Activated naive CD4-positive, alpha-beta T cell treated with anti-CD3 and anti-CD28 coated beads for 36 hours (primary cell): ENCODE measurements at regions not wholly inside any gene's neighbourhood (a gene's known extent, or its start where the extent isn't known, plus 50 kb on each side); places are given as distances from the start of the nearest gene placed in this dataset.

Experiments
- CTCF ChIA-PET: fragments of 350-600 bp; sonication (Branson Sonifier 250); formaldehyde crosslinking; loops from one replicate; lab custom pipeline; 2021; ENCODE audit warnings: antibody characterized with exemption; lab: Charles Lee
- DNase-seq: peaks from one replicate; pipeline ENCODE4 v3.0.0-alpha.2; 2020
- H3K27ac Mint-ChIP-seq: one replicate; pipeline ENCODE4 v1.8.0; 2021; ENCODE audit warnings: mild to moderate bottlenecking, mixed read lengths
- H3K27me3 Mint-ChIP-seq: one replicate; pipeline ENCODE4 v1.8.0; 2021; ENCODE audit warnings: low read depth, mixed read lengths
- H3K36me3 Mint-ChIP-seq: one replicate; pipeline ENCODE4 v1.8.0; 2021; ENCODE audit warnings: low read depth, mixed read lengths
- H3K4me1 Mint-ChIP-seq: one replicate; pipeline ENCODE4 v1.8.0; 2021; ENCODE audit warnings: low read depth, mixed read lengths
- H3K4me3 Mint-ChIP-seq: one replicate; pipeline ENCODE4 v1.8.0; 2021; ENCODE audit warnings: mild to moderate bottlenecking, moderate library complexity, mixed read lengths
- H3K9me3 Mint-ChIP-seq: one replicate; pipeline ENCODE4 v1.8.0; 2021; ENCODE audit warnings: mixed read lengths
- intact Hi-C: fragments of 100-400 bp; cut with micrococcal nuclease; formaldehyde crosslinking; loops from one replicate; pipeline ENCODE4 v1.15.1; 2023

DNA sequence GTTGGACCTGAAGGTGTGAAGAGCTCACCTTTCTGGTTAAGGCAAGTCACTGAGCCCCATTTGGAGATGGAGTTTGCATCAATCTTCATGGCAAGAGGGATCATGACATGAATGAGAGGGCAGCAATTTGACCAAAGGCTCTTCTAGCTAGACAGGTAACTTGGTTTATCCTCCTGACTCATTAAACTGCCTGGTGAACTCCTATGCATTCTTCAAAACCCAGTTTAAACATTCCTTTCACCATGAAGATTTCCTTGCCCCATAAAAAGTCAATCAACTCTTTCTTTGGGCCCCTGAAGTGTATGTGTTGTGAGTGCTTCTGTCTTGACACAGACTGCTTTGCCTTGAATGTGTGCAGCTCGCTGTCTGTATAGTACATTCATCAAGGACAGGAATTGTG lies 120.0 kb upstream of the FOXF1 start:
- Mint-ChIP-seq H3K4me1 (no peaks in the 10 kb centered on the region), H3K27ac (no peak overlapping the region), H3K4me3 (no peak overlapping the region), H3K9me3 (no peaks in the 10 kb centered on the region), H3K36me3 (no peaks in the 10 kb centered on the region), H3K27me3 (peaks cover 2% of the 10 kb centered on the region)
- CTCF ChIA-PET = no interaction called here
- intact Hi-C loops = no loop called here
- DNase-seq = no peak

DNA sequence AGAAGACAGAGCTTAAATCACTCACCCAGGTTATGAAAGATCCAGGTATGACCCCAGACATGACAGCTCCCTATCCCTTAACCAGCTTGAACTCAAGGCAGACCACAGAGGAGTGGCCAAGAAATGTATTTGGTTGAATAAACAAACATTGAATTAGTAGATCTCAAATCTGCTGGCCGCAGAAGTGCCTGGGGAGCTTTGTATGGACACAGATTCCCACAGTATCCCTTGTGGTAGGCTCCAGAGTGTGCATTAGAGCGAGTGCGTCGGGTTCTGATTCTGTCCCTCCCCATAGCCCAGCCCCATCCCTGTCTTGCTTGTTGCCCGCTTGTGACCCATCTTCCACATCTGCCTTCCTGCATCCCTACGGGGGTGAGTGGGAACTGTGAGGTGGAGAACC lies 118.8 kb upstream of the FOXF1 start:
- intact Hi-C loops = no loop called here
- H3K27ac Mint-ChIP-seq = no peak overlapping the region
- CTCF ChIA-PET = no interaction called here
- peaks cover 2% of the 10 kb centered on the region for H3K27me3 Mint-ChIP-seq
- no peaks in the 10 kb centered on the region for H3K4me1 Mint-ChIP-seq
- H3K9me3 Mint-ChIP-seq = no peaks in the 10 kb centered on the region
- H3K4me3 Mint-ChIP-seq = no peak overlapping the region
- no peak for DNase-seq
- no peaks in the 10 kb centered on the region for H3K36me3 Mint-ChIP-seq

DNA sequence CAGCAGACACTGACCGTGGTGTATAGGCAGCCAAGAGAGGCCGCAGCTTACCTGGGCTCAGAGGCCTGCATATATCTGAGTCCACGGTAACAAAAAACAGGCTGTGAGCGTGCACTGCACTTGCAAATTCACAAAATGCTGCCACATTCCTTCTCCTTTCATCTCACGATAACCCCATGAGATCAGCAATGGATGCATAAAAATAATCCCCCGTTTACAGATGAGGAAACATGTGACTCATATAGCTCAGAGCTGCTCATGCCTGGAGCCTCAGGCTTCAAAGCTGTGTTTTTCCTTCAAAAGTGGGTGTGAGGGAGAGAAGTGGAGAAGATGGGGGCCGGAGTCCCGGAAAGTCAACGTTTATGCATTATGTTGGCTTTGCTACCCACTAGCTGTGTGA lies 118.3 kb upstream of the FOXF1 start:
- Mint-ChIP-seq H3K4me3 (no peak overlapping the region), H3K9me3 (no peaks in the 10 kb centered on the region), H3K36me3 (no peaks in the 10 kb centered on the region), H3K27ac (no peak overlapping the region), H3K27me3 (peaks cover 2% of the 10 kb centered on the region), H3K4me1 (no peaks in the 10 kb centered on the region)
- CTCF ChIA-PET = interaction anchor here (0.9 to 1.2 kb wide), 2 partner anchors 20 to 128 kb away, joined by 3 to 4 read pairs; no protein-coding TSS in a partner anchor
- intact Hi-C loops = no loop called here
- no peak for DNase-seq

DNA sequence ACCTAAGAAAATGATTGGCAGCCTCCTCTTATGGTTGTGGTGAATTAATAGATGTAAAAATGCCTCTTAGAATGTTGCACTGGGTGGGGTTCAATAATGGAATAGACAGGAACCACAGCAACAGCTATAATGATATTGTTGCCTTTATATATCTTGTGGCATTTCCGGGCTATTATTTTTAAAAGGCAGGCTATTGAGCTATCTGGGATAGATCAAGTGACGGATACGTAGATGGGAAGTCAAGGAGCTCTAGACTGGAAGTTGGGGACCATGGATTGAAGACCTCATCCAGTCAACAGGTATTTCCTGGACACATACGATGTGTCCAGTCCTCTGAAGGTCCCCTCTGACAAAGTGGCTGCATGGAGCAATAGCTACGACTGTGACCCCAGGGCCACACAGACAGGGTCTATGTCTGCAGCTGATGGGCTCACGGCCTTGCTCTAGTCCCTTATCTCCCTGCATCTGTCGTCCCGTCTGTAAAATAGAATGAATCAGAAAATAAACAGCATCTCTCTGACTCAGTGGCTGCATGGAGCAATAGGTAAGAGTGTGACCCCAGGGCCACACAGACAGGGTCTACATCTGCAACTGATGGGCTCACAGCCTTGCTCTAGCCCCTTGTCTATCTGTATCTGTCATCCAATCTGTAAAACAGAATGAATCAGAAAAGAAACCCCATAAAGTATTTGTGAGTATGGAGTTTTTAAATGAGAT lies 117.7 kb upstream of the FOXF1 start:
- H3K27ac Mint-ChIP-seq = no peak overlapping the region
- intact Hi-C loops = no loop called here
- no peak for DNase-seq
- no peaks in the 10 kb centered on the region for H3K36me3 Mint-ChIP-seq
- CTCF ChIA-PET = interaction anchor here (0.9 to 1.2 kb wide), 2 partner anchors 20 to 127 kb away, joined by 3 to 4 read pairs; no protein-coding TSS in a partner anchor
- H3K27me3 Mint-ChIP-seq = peaks cover 2% of the 10 kb centered on the region
- no peak overlapping the region for H3K4me3 Mint-ChIP-seq
- no peaks in the 10 kb centered on the region for H3K4me1 Mint-ChIP-seq
- H3K9me3 Mint-ChIP-seq = no peaks in the 10 kb centered on the region

DNA sequence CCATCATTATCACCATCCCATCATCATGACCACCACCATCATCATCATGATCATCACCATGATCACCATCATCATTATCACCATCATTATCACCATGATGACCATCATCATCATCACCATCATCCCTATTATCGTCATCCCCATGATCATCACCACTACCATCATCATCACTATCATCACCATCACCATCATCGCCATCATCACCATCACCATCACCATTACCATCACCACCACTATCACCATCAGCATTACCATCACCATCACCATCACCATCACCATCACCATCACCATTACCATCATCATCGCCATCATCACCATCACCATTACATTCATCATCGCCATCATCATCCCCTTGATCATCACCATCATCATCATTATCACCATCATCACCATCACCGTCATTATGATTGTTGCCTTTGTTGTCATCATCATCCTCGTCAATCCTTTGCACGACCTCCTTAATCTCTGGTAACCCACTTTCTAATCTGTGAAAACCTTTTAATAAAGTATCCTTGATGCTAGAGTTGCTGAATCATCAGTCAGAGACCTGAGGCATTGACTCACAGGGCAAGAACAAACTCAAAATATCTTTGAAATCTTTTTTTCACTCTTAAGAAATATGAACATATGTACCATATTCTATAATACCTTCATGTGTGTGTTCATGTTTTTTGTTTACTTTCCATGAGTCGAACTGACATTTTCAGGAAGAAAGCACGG lies 116.3 kb upstream of the FOXF1 start:
- Mint-ChIP-seq H3K27me3 (peaks cover 4% of the 10 kb centered on the region), H3K9me3 (no peaks in the 10 kb centered on the region), H3K27ac (no peak overlapping the region), H3K4me3 (no peak overlapping the region), H3K36me3 (no peaks in the 10 kb centered on the region), H3K4me1 (no peaks in the 10 kb centered on the region)
- intact Hi-C loops = no loop called here
- no peak for DNase-seq
- CTCF ChIA-PET = interaction anchor here (0.9 kb wide), 1 partner anchor 21 kb away, joined by 3 read pairs; no protein-coding TSS in a partner anchor

DNA sequence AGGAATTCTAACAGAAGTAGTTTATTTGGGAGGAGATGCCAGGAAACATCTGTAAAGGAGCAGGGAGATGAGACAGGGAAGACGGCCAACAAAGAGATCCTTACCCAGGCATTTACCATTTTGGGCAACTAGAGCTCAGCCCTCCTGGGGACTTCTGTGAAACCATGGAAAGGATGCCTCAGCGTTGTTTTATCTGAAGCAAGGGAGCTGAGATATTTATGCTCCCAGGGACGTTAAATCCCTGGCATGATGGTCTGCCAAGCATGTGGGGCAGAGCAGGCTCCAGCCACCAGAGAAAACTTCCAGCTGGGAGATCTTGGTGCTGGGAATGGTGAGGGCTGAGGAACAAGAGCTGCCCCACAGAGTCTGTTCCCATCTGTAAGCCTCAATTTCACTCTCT lies 114.8 kb upstream of the FOXF1 start:
- Mint-ChIP-seq H3K9me3 (no peaks in the 10 kb centered on the region), H3K27me3 (peaks cover 4% of the 10 kb centered on the region), H3K4me3 (no peak overlapping the region), H3K36me3 (no peaks in the 10 kb centered on the region), H3K4me1 (no peaks in the 10 kb centered on the region), H3K27ac (no peak overlapping the region)
- CTCF ChIA-PET = no interaction called here
- intact Hi-C loops = no loop called here
- DNase-seq = no peak

DNA sequence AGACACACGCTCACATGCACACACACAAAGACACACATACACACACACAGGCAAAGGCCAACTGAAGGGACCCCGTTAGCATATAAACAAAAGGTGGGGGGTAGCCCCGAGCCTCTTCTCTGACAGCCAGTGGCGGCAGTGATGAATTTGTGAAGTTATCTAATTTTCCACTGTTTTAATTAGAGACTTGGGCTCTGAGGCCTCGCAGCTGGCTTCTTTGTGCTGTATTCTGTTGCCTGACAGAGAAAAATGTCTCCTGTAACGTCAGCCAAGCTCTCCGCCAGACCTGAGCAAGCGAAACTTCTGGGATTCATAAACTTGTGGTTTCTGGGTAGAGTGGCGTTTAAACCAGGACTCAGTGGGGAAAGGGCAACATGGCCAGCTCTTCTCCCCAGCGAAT lies 113.9 kb upstream of the FOXF1 start:
- H3K36me3 Mint-ChIP-seq = no peaks in the 10 kb centered on the region
- H3K27me3 Mint-ChIP-seq = peaks cover 5% of the 10 kb centered on the region
- H3K9me3 Mint-ChIP-seq = no peaks in the 10 kb centered on the region
- H3K4me3 Mint-ChIP-seq = no peak overlapping the region
- no peak overlapping the region for H3K27ac Mint-ChIP-seq
- no peak for DNase-seq
- intact Hi-C loops = no loop called here
- H3K4me1 Mint-ChIP-seq = no peaks in the 10 kb centered on the region
- CTCF ChIA-PET = interaction anchor here (0.8 kb wide), 1 partner anchor 20 kb away, joined by 4 read pairs; no protein-coding TSS in a partner anchor

DNA sequence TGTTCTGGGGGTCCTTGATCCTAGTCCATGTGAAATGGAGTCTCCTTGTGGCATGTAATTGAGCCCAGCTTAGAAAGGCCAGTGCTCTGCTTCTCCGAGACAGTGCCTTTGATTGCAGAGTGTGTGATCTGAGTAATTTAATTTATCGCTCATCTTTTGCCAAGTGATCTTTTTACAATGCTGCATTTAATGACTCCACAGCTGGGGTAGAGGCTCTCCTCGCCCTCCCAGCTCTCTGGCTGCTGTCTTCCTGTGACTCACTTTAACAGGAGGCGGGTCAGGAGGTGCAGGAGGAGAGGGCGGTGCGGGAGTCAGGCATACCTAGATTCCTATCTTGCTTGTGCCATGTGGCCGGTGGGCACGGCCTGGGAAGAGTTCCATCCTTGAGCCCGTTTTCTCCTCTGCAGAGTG lies 113.4 kb upstream of the FOXF1 start:
- Mint-ChIP-seq H3K4me1 (no peaks in the 10 kb centered on the region), H3K4me3 (no peak overlapping the region), H3K36me3 (no peaks in the 10 kb centered on the region), H3K27me3 (peaks cover 6% of the 10 kb centered on the region), H3K9me3 (no peaks in the 10 kb centered on the region), H3K27ac (no peak overlapping the region)
- DNase-seq = no peak
- intact Hi-C loops = no loop called here
- CTCF ChIA-PET = no interaction called here

DNA sequence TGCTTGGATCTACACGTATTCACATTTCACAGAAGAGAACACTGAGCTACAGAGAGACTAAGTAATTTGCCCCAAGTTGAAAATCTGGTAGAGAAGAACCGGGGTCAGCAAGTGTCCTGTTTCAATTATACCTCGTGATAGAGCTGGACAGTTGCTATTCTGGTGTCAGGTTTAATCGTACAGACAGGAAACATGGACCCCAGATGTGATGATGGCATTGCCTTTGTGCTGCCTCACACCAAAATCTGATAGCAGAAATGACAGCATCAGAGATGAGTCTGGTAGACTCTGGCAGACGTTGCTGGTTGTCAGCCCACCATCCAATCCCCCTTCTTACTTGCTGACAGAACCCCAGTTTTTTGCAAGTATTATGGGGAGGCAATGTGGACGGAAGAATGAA lies 112.1 kb upstream of the FOXF1 start:
- CTCF ChIA-PET = no interaction called here
- no peaks in the 10 kb centered on the region for H3K4me1 Mint-ChIP-seq

DNA sequence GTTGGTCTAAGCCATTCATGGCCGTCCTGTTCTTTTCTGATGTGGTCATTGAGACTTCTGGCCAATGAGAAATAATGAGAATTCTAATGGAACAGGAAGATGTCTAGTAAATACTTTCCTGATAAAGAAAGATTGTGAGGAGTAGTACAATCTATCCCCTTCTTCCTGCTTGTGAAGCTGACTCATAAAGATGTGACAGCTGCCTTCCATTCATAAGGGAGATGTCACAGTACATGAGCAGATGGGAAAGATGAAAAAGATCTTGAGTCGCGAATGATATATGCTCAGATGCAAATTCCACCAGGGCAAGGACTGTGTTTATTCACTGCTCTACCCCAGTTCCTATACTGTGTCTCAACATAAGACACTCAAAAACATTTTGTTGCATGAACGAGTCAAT lies 111.7 kb upstream of the FOXF1 start:
- Mint-ChIP-seq H3K36me3 (no peaks in the 10 kb centered on the region), H3K4me1 (no peaks in the 10 kb centered on the region), H3K4me3 (no peak overlapping the region), H3K27ac (no peak overlapping the region), H3K27me3 (peaks cover 6% of the 10 kb centered on the region), H3K9me3 (no peaks in the 10 kb centered on the region)
- intact Hi-C loops = no loop called here
- CTCF ChIA-PET = no interaction called here
- no peak for DNase-seq

More for the DNA sequence above, 112.1 kb upstream of the FOXF1 start:
- DNase-seq = no peak
- no peaks in the 10 kb centered on the region for H3K9me3 Mint-ChIP-seq
- no peak overlapping the region for H3K27ac Mint-ChIP-seq
- peaks cover 6% of the 10 kb centered on the region for H3K27me3 Mint-ChIP-seq
- intact Hi-C loops = no loop called here
- H3K36me3 Mint-ChIP-seq = no peaks in the 10 kb centered on the region
- H3K4me3 Mint-ChIP-seq = no peak overlapping the region

DNA sequence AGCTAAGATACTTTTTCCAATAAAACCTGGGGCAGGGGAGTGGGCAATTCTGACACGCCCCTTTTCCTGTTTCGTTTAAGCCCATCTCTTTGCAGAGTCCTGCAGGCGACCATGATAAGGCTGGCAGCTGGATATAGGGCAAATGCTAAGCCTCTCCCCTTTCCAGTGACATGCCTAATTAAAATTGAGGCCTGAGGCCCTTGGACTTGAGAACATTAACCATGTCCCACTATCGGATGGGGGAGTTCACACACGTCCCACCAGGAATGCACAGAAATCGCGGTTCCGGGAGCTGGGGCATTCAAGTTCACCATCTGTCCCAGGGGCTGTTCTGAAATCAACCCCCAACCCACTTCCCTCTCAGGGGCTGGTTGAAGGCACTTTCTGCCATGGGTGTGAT lies 109.2 kb upstream of the FOXF1 start:
- no peaks in the 10 kb centered on the region for H3K4me1 Mint-ChIP-seq
- H3K4me3 Mint-ChIP-seq = no peak overlapping the region
- H3K27ac Mint-ChIP-seq = no peak overlapping the region

DNA sequence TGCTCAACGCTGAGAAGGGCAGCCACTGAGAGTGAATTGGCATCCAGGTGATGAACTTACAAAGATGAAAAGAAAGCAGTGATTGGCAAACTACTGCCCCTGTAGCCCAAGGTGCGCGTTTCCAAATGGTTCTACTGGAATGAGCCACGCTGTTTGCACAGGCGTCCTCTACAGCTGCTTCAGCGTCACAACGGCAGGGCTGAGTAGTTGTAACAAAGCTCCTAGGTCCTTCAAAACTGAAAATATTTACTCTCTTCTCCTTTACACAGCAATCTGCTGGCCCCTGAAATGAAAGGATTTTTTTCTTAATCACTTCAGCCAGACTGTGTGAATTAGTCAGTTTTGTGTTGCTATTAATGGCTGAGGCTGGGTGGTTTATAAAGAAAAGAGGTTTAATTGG lies 107.2 kb upstream of the FOXF1 start:
- Mint-ChIP-seq H3K27me3 (peaks cover 7% of the 10 kb centered on the region), H3K4me3 (no peak overlapping the region), H3K27ac (no peak overlapping the region), H3K4me1 (no peaks in the 10 kb centered on the region), H3K9me3 (no peaks in the 10 kb centered on the region), H3K36me3 (no peaks in the 10 kb centered on the region)
- intact Hi-C loops = no loop called here
- CTCF ChIA-PET = no interaction called here
- DNase-seq = no peak

More for the DNA sequence above, 109.2 kb upstream of the FOXF1 start:
- Mint-ChIP-seq H3K9me3 (no peaks in the 10 kb centered on the region), H3K36me3 (no peaks in the 10 kb centered on the region), H3K27me3 (peaks cover 9% of the 10 kb centered on the region)
- intact Hi-C loops = no loop called here
- CTCF ChIA-PET = no interaction called here
- DNase-seq = no peak
